DMS53 treated with DMSO at 0.1 percent for 48 hours (cell line): ENCODE measurements at regions not wholly inside any gene's neighbourhood (a gene's known extent, or its start where the extent isn't known, plus 50 kb on each side); places are given as distances from the start of the nearest gene placed in this dataset.

ENCODE experiments used
- DNase-seq: peaks from one replicate; lab custom pipeline; 2025; ENCODE audit not compliant: unreplicated experiment; lab: John Stamatoyannopoulos, UW

DNA sequence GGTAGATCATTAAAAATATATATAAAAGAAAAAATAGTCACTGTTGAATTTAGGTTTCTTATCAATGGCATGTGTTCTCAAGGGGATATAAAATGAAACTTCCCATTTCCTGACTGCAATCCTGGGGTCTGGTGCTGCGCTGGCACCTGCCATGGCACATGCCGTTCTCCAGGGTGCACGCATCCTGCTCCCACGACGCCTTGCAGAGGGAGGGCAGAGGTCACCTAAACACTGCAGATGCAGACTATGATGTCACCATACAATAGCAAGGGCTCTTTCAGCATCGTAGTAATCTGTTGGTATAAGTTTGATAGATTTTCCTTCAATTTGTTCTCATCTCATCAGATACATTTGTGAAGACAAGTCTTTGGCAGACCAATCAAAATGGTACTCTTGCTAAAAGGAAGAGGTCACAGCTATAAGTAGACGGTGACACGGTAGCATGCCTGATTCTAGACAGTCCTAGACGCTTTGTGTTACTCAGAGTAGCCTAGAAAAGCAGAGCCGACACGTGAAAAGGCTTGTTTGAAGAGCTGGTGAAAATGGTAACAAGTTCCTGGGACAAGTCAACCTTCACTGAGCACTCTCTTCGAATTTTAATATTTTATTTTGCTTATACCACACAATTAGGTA is 761.4 kb downstream of the DCDC2C start:
- DNase-seq = no peak

DNA sequence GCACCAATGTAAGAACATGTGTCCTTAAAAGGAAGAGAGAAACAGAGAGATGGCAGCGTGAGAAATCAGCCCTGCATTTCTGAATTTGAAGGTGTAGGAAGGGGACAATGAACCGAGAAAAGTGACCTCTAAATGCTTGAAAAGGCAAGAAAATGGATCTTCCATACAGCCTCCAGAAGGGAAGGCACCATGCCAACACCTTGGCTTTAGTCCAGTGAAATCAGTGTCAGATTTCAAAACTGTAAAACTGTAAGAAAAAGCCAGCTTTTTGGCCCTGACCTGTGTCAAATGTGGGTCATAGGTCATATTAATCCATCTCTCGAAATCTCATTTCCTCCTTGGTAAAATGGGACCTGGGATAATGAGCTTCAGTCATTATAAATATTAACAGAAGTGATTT is 762.3 kb downstream of the DCDC2C start:
- no peak for DNase-seq

DNA sequence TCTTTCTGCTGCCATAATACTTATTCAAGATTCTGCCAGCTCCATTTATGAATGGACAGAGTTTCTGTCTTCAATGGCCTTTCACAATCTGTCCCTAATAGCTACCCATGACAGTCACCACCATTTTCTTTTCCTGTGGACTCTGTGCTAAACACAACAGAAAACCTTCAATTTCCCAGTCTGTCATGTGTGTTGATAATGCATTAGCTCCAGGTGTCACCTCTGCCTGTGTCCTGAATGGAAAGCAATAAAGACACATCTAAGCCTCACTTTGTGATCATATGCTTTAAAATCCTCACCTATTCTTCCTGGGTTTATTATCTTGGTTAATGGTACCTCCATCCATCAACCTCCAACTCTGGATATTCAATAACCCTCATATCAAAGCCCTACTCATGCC is 772.2 kb downstream of the DCDC2C start:
- no peak for DNase-seq

DNA sequence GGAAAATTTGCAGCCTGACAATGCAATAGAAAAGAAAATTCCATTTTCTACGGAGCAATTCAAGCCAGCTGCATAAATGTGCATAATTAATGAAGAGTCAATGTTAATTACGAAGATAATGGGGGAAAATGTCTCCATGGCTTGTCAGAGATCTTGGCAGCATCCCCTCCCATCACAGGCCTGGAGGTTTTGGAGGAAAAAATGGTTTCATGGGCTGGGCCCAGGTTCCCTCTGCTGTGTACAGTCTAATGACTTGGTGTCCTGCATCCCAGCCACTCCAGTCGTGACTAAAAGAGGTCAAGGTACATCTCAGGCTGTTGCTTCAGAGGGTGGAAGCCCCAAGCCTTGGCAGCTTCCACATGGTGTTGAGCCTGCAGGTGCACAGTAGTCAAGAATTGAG is 779.7 kb downstream of the DCDC2C start:
- DNase-seq = no peak

DNA sequence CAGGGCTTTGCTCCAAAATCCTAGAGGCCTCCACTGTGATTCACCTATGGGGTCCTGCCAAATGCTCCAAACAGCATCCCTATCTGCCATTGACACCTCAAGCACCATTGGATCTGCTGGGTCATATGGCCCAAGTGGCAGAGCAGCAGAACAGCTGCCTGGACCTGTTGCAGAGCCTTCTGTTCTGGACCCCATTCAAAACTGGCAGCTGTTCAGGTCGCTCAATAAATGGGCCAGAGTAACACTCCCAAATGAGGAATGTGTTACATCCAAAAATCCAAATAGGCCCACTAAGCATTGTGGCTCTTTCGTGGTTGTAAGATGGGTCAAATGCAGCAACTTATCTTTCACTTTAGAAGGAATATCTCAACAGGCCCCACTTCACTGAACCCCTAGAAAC is 783.6 kb downstream of the DCDC2C start:
- no peak for DNase-seq

DNA sequence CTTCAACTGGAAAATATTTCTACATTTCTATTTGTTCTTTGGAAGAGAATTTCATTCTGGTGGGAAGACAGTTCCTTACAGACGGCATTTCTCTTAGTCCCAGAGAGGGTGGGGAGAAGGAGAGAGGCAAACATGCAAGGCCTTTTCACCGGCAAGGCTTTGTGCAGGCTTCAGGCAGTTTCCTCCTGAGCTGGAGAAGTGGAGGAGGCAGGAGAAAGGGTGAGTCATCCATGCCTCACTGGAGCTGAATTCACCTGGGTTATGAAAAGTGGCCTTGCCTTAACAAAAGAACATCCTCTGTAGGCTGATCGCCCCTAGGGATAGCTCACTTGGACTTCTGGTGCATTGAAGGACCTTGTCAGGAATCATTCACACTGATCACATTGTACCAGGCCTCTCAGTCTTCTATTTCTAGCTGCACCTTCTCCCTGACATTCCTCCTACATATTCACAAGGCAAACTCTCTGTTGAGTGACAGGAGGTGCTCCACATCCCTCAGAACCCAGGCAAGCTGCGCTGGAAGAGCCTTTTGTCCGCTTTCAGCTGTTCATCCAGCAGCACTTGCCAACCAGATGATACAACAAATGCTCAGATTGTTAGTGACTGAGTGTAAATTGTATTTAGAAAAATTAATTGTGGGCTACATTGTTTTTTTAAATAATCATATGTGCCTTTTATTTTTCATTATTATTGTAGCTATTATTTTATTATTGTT is 796.1 kb downstream of the DCDC2C start:
- DNase-seq = peak; percentile 66

DNA sequence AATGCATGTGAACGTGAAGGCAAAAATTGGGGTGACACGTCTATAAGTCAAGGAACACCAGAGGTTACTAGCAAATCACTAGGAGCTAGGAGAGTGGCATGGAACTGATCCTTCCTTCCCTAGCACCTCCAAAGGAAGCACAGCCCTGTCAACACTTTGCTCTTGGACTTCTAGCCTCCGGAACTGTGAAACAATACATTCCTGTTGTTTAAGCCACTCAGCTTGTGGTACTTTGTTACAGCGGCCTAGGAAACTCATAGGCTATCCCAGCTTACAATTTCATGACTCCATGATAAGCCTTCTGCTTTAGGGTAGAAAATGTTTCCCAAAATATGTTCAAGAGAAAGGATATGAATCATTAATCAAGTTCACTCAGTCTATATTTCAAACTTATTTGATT is 798.1 kb downstream of the DCDC2C start:
- DNase-seq = no peak

DNA sequence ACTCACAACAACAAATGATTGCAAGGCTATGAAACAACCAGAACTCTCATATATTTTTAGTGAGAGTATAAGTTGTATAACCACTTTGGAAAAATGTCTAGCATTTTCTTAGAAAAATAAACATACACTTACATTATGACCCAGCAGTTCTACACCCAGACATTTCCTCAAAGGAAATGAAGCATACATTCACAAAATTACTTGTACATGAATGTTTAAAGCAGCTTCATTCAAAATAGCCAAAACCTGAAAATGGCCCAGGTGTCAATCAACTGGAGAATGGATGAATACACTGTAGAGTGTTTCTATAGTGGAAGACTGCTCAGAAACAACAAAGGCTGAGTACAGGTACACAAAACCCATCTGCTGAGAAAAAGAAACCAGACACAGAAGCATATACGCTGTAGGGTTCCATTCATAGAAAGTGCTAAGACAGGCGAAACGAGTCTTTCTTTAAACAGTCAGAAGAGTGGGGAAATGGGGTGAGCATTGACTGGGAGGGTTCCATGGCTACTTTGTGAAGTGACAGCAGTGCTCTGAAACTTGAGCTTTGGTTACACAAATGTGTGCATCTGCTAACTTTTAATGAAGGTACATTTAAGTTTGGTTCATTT is 799.0 kb downstream of the DCDC2C start:
- DNase-seq = no peak

DNA sequence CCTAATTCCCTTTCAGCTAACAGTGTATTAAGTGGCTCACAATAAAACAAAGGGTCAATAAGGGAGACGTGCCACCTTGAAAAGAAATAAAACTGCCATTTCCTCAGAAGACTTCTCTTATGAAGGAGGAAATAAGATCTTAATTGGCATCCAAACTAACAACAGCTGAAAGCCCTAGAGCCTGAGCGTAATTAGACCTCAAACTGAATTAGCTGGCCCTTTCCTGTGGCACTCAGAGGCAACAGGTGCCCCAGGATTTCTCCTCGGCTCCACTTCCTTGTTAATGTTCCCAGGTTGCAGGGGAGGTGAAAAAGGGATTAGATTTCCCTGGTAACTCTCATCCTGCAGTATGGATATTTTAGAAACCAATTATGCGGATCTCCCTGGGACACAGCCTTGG is 804.3 kb downstream of the DCDC2C start:
- no peak for DNase-seq

DNA sequence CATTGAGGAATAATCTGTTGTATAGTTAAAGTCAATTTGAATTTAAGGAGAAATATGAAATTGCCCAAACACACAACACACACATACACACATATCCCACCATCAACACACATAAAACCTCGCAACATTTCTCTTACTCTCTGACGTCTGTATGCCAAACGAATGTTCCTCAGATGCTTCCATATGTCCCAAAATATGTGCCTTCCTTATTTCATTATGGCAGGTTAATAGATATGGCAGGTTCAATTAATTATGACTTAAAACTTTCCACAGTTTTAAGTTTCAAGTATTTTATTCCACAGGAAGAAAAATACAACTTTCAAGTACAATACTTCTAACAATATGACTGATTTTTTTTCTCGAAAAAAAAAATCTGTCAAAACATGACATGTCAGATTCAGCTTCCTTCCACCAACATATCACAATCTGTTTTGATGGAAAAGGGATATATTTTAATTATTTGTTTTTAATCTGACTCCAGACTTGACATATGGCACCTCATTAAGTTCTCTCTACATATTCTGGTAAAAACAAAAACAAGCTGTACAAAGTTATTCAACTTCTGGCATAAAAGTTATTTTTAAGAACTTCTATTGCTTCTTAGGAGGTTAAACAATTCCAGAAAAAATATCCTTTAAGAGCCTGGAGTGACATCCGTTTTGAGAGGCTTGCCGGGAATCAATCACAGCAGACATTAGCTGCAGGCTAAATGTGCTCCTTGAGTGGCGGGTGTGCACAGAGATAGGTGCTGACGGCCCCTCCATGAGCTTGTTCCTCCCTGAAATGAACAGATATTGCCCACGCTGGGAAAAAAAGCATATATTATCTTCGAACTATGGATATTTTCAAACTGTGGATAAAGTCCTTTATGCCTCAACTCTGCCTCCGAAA is 812.7 kb downstream of the DCDC2C start:
- DNase-seq = no peak

DNA sequence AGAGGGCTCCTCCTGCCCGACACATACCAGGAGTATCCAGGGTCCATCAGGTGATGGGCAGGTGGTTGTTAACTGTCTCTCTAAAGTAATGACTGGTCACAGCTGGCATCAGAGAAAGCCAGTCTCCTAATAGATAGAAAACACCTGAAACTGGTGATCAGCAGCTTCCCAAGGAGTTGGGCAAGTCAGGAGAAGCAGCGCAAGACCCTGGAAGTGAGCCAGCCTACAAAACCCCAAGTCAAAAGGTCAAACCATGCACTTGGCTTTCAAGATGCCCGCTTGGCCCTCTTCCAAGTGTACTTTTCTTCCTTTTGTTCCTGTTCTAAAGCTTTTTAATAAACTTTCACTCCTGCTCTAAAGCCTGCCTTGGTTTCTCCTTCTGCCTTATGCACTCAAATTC is 815.2 kb downstream of the DCDC2C start:
- DNase-seq = no peak

DNA sequence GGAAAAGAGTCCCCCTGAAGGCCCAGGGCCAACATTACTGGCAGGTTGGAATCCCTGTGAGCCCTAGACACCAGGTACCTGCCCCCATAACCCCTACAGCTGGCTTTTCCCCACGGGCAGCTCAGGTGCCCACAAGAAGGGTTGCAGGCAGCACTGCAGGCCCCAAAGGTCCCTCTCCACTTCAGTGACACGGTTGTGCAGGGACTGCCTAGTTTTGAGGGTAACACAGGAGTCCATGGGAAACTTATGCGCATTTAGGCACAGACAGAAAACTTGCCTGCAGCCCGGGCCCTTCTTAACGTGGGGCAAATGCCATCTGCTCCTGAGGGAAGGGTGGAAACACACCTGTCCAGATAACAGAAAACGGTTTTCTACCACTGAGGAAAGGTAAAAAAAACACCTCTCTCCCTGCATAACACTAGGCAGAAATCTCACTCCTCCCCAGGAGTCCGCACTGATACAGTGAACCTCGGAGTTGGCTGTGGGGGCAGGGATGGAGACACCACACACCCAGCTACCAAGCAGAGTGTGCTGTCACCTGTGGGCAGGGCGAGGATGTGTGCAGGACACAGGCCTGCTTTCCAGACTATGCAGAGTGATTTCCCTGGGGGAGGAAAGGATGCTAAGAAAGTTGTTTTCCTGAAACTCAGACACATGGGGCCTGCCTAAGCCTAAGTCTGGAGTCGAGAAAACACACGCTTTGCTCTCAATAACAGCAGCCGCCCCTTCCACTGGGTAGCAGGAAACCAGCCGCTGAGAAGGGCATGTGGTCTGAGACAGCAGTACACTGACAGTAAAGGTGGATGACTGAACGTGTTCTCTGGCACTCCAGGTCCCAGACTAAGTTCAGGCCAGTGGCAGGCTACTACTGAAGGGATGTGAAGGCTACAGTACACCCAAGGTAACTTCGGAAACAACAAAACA is 819.4 kb downstream of the DCDC2C start:
- no peak for DNase-seq

DNA sequence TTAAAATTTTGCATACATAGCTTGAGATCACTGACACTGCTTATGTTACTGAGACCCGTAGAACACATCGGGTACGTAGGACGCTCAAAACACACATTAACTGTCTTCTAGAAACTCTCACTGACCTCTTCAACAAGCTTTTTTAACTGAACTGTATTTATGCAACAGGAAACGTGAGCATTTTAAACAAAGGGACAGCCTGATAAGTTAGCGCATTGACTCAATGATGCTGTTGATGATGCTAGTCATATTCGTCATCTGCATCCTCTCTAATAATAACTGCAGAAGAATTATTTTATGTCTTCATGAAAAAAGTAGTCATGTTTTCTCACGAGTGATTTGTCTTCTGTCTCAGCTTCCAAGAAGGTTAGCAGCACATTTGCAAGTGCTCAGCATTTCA is 824.0 kb downstream of the DCDC2C start:
- no peak for DNase-seq

DNA sequence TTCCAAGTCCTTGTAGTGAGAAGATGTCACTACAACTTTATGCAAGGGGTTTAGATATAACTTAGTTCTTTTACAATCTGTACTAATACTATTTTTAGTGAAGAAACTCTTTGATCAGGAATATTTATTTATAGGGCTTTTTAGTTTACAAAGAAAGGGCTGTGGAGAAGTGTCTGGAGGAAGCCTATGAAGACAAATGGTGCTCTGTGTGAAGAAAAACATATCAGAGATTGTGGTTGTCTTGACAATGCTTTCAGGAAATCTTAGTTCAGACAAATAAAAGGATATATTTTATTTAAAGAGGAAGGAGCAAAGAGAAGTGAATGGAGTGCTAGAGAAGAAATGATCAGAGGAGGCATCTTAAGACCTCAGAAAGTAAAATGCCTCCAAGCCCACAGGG is 824.9 kb downstream of the DCDC2C start:
- no peak for DNase-seq

DNA sequence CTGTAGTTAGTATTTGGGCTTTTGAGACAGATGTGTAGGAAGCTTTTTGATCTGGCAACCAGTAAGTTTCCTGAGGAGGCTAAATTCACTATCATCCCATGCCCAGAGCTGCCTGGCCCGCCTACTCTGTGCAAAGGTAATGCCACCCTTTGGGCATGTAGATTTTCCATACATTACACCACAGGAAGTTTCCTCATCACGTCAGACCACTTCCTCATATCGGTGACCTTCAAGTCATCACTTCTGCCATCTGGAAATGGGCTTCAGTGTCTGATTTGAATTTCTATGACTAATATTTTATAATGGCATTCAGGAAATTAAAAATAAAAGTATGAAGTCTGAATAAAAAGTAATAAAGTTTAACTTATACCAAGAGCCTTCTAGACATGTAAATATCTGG is 825.4 kb downstream of the DCDC2C start:
- no peak for DNase-seq

DNA sequence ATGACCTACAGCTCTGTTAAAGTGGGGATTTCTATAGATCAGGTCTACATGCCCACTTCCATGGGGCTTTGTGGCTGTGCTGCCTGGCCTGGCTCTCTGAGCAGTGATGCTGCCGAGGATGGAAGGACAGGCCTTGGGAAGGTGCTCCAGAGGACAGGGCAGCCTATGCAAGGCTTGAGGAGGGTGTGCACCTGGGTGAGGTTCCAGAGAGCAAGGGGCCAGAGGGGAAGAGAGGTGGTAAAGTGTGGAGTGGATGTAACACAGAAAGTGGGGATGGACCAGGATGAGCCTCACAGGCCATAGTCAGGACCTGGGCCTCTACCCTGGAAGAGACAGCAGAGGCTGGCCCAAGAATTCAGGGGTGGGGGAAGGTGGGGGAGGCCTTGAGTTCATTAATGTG is 826.4 kb downstream of the DCDC2C start:
- no peak for DNase-seq

DNA sequence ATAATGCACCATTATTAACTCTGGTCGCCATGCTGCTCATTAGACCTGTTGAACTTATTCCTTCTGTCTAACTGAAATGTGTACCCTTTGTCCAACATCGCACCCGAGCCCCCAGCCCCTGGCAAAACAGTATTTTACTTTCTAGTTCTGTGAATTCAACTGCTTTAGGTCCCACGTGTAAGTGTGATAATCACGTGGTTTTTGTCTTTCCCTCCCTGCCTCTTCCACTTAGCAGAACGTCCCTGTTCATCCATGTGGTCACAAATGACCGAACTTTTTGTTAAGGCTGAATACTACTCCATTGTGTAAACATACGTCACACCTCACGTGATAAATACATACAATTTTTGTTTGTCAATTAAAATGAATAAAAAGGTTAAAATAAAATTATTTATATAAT is 826.9 kb downstream of the DCDC2C start:
- DNase-seq = no peak

DNA sequence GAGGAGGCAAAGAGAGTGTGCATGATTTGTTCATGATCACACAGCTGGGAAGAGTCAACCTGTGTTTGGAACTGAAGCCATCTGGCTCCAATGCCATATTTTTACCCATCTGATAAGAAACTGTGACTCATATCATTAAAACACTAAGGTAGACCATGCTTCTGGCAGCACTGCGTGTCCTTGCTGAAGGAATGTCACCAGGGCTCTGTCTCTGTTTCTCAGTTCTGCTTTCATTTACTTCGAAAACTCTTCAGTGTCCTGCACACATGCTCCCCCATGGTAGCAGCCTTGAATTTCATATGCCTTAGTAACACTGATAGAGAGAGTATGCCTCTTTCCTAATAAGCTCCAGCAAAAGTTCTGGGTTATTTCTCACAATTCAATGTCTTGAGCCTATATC is 830.4 kb downstream of the DCDC2C start:
- no peak for DNase-seq

DNA sequence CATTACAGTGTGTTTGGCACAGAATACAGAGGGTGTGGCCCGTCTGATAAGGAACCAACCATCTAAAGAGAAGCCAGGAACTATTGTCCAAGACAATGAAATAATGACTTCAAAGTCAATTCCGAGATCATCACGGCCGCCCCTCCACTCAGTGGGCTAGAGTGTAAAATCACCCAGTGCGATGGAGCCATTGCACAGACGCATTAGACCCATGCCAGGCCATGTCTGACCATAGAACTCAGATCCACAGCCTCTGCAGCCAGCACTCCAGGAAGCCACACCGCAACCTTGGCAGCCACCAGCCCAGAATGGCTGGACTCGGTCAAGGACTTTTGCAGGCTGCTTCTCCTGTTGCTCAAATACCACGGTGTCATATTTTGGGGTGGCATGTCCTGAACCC is 835.7 kb downstream of the DCDC2C start:
- no peak for DNase-seq

DNA sequence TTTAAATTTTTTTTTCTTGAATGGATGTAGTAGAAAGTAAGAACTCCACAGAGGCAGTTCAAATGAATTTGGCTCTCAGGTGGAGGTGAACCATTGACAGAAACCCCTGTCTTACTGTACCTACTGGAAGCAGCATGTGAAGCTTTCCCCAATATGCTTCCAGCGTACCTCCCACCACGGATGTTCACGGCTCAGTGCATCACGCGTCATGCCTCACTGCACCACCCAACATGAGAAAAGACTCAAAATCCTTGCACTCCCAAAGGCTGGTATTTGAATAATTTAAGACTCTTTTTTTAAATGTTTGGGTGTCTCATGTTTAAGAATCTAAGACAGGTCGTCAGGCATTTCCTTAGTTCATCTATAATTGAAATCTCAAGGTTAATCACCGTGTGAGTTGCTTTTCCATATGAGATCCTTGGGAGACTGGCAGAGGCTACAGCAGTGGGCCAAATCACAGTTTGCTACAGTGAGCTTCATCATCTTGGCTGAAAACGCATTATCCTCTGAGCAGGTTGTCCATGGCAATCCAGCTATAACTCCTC is 846.4 kb downstream of the DCDC2C start:
- no peak for DNase-seq
